ENCODE measurements at regions not wholly inside any gene's neighbourhood (a gene's known extent, or its start where the extent isn't known, plus 50 kb on each side); places are given as distances from the start of the nearest gene placed in this dataset.

- DNase-seq, result no peak
- intact Hi-C loops (cut with DNase I), result no loop called here
Observed at GRCh38 chr18:75158465-75159237, 50.3 kb downstream of the PTGR3 start.

GRCh38 chr18:75157851-75158250, 51.1 kb downstream of the PTGR3 start:
- intact Hi-C loops (cut with DNase I), result no loop called here
- DNase-seq, result no peak

- intact Hi-C loops (cut with DNase I), result no loop called here
- DNase-seq, result peak in 1 of 10 donors; percentile 74
Observed at GRCh38 chr18:75157381-75157780, 51.6 kb downstream of the PTGR3 start.

GRCh38 chr18:75156831-75157230, 52.1 kb downstream of the PTGR3 start:
- intact Hi-C loops (cut with DNase I), result no loop called here
- DNase-seq, result no peak

- intact Hi-C loops (cut with DNase I), result no loop called here
- no peak for DNase-seq
Observed at GRCh38 chr18:75156139-75156750, 52.7 kb downstream of the PTGR3 start.

- intact Hi-C loops (cut with DNase I), result no loop called here
Observed at GRCh38 chr18:75154997-75155396, 53.9 kb downstream of the PTGR3 start.

GRCh38 chr18:75154259-75154658, 54.7 kb downstream of the PTGR3 start:
- DNase-seq, result no peak
- intact Hi-C loops (cut with DNase I), result no loop called here

More at GRCh38 chr18:75154997-75155396, 53.9 kb downstream of the PTGR3 start:
- DNase-seq, result peak in 1 of 10 donors; percentile 64

GRCh38 chr18:75143851-75144250, 65.1 kb downstream of the PTGR3 start:
- peak in 1 of 10 donors; percentile 37 for DNase-seq
- intact Hi-C loops (cut with DNase I), result no loop called here

GRCh38 chr18:75142677-75143076, 66.3 kb downstream of the PTGR3 start:
- intact Hi-C loops (cut with DNase I), result no loop called here

GRCh38 chr18:75141734-75142133, 67.2 kb downstream of the PTGR3 start:
- peak in 1 of 10 donors; percentile 66 for DNase-seq
- intact Hi-C loops (cut with DNase I), result no loop called here

More at GRCh38 chr18:75142677-75143076, 66.3 kb downstream of the PTGR3 start:
- peak in 1 of 10 donors; percentile 20 for DNase-seq

GRCh38 chr18:75141166-75141565, 67.8 kb downstream of the PTGR3 start:
- intact Hi-C loops (cut with DNase I), result no loop called here
- DNase-seq, result peak in 1 of 10 donors; percentile 33

- DNase-seq, result peak in 1 of 10 donors; percentile 44
- intact Hi-C loops (cut with DNase I), result no loop called here
Observed at GRCh38 chr18:75140296-75140695, 68.6 kb downstream of the PTGR3 start.

GRCh38 chr18:75139226-75139911, 69.6 kb downstream of the PTGR3 start:
- peak in 1 of 10 donors; percentile 74 for DNase-seq
- intact Hi-C loops (cut with DNase I), result no loop called here

- intact Hi-C loops (cut with DNase I), result no loop called here
- DNase-seq, result no peak
Observed at GRCh38 chr18:75137346-75137877, 71.5 kb downstream of the PTGR3 start.

GRCh38 chr18:75135158-75135725, 73.7 kb downstream of the PTGR3 start:
- intact Hi-C loops (cut with DNase I), result no loop called here
- peak in 1 of 10 donors; percentile 65 for DNase-seq

- intact Hi-C loops (cut with DNase I), result no loop called here
- no peak for DNase-seq
Observed at GRCh38 chr18:75134611-75134975, 74.3 kb downstream of the PTGR3 start.

GRCh38 chr18:75133721-75134610, 75.0 kb downstream of the PTGR3 start:
- intact Hi-C loops (cut with DNase I), result no loop called here
- peak in 2 of 10 donors; percentile 51 to 77 for DNase-seq

GRCh38 chr18:75132931-75133525, 75.9 kb downstream of the PTGR3 start:
- intact Hi-C loops (cut with DNase I), result no loop called here
- DNase-seq, result peak in 2 of 10 donors; percentile 35 to 68
